A673 (cell line): ENCODE measurements at regions not wholly inside any gene's neighbourhood (a gene's known extent, or its start where the extent isn't known, plus 50 kb on each side); places are given as distances from the start of the nearest gene placed in this dataset.

Experiments used
- EZH2 ChIP-seq: fragments of 200-600 bp; sonication (generic); IDR thresholded peaks from 2 replicates; pipeline ENCODE4 v1.6.1; 2017; ENCODE audit warnings: borderline replicate concordance, low read depth, mild to moderate bottlenecking, mixed read lengths, antibody characterized with exemption, low read length; ENCODE audit not compliant: poor library complexity, severe bottlenecking
- TF ChIP-seq, protein P1 (sequence below): fragments of 300-800, 200-600 bp; sonication (generic); conservative IDR thresholded peaks from 2 replicates; pipeline ENCODE4 v1.5.1; 2017; ENCODE audit warnings: low read depth, mild to moderate bottlenecking, antibody characterized with exemption, low read length, moderate library complexity, mixed read lengths

GRCh38 chr1:177597393-177597792 is 372.5 kb downstream of the SEC16B start:
- TF ChIP-seq EZH2 = no peak
- TF ChIP-seq, protein P1, sequence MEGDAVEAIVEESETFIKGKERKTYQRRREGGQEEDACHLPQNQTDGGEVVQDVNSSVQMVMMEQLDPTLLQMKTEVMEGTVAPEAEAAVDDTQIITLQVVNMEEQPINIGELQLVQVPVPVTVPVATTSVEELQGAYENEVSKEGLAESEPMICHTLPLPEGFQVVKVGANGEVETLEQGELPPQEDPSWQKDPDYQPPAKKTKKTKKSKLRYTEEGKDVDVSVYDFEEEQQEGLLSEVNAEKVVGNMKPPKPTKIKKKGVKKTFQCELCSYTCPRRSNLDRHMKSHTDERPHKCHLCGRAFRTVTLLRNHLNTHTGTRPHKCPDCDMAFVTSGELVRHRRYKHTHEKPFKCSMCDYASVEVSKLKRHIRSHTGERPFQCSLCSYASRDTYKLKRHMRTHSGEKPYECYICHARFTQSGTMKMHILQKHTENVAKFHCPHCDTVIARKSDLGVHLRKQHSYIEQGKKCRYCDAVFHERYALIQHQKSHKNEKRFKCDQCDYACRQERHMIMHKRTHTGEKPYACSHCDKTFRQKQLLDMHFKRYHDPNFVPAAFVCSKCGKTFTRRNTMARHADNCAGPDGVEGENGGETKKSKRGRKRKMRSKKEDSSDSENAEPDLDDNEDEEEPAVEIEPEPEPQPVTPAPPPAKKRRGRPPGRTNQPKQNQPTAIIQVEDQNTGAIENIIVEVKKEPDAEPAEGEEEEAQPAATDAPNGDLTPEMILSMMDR = no peak
